GM12892 (cell line): ENCODE measurements at regions not wholly inside any gene's neighbourhood (a gene's known extent, or its start where the extent isn't known, plus 50 kb on each side); places are given as distances from the start of the nearest gene placed in this dataset.
"Not testable (repeated sequence)": the region's sequence is repeated elsewhere in the genome, so short reads cannot be mapped to it uniquely, and the experiment has no call there.

Experiments used
- DNase-seq: peaks from one replicate; pipeline ENCODE4 v3.0.0; 2011; ENCODE audit not compliant: insufficient read length
- FAIRE-seq: peaks from 2 replicates; lab custom pipeline; 2011; peaks lifted over from hg19 to GRCh38; lab: Jason Lieb, UNC
- POLR2A ChIP-seq: IDR thresholded peaks from 2 replicates; pipeline ENCODE4 v1.6.1; 2011; ENCODE audit warnings: low read depth, low read length, control low read depth
- POLR2AphosphoS5 ChIP-seq: IDR thresholded peaks from 2 replicates; pipeline ENCODE4 v1.6.1; 2011; ENCODE audit warnings: low read depth, low read length, control low read depth
- TAF1 ChIP-seq: IDR thresholded peaks from 2 replicates; pipeline ENCODE4 v1.6.1; 2011; ENCODE audit warnings: low read depth, mild to moderate bottlenecking, control low read depth, low read length, borderline replicate concordance

- TF ChIP-seq POLR2A (no peak), TAF1 (no peak), POLR2AphosphoS5 (no peak)
- FAIRE-seq, result no peak
- no peak for DNase-seq
Observed at GRCh38 chr5:12177225-12177624, 273.0 kb upstream of the CTNND2 start.

GRCh38 chr5:12175914-12176585 is 271.8 kb upstream of the CTNND2 start:
- no peak for TF ChIP-seq POLR2AphosphoS5
- TF ChIP-seq POLR2A, result no peak
- no peak for TF ChIP-seq TAF1
- FAIRE-seq (no peak), DNase-seq (no peak)

GRCh38 chr5:12174734-12175133 is 270.5 kb upstream of the CTNND2 start:
- DNase-seq (no peak), FAIRE-seq (no peak)
- TF ChIP-seq POLR2AphosphoS5 (no peak), POLR2A (no peak), TAF1 (no peak)

GRCh38 chr5:12169536-12169935 is 265.3 kb upstream of the CTNND2 start:
- DNase-seq (no peak), FAIRE-seq (no peak)
- no peak for TF ChIP-seq POLR2AphosphoS5
- no peak for TF ChIP-seq POLR2A
- TF ChIP-seq TAF1, result no peak

- TF ChIP-seq POLR2A, result no peak
- TF ChIP-seq TAF1, result no peak
- no peak for TF ChIP-seq POLR2AphosphoS5
- FAIRE-seq (no peak), DNase-seq (no peak)
Observed at GRCh38 chr5:12162863-12163262, 258.6 kb upstream of the CTNND2 start.

- FAIRE-seq (no peak), DNase-seq (no peak)
- no peak for TF ChIP-seq POLR2AphosphoS5
Observed at GRCh38 chr5:12147513-12147912, 243.3 kb upstream of the CTNND2 start.

GRCh38 chr5:12141496-12141895 is 237.2 kb upstream of the CTNND2 start:
- no peak for FAIRE-seq
- no peak for TF ChIP-seq TAF1
- no peak for TF ChIP-seq POLR2A
- TF ChIP-seq POLR2AphosphoS5, result no peak
- DNase-seq, result no peak

GRCh38 chr5:12133520-12133919 is 229.3 kb upstream of the CTNND2 start:
- no peak for FAIRE-seq

GRCh38 chr5:12131020-12131419 is 226.8 kb upstream of the CTNND2 start:
- FAIRE-seq, DNase-seq: not testable (repeated sequence)

More at GRCh38 chr5:12133520-12133919, 229.3 kb upstream of the CTNND2 start:
- no peak for DNase-seq
- TF ChIP-seq POLR2A (no peak), POLR2AphosphoS5 (no peak), TAF1 (no peak)

- FAIRE-seq, result no peak
- TF ChIP-seq TAF1 (no peak), POLR2AphosphoS5 (no peak), POLR2A (no peak)
Observed at GRCh38 chr5:12125895-12126294, 221.6 kb upstream of the CTNND2 start.

GRCh38 chr5:12119657-12120056 is 215.4 kb upstream of the CTNND2 start:
- DNase-seq (no peak), FAIRE-seq (no peak)
- TF ChIP-seq POLR2AphosphoS5, result no peak

More at GRCh38 chr5:12125895-12126294, 221.6 kb upstream of the CTNND2 start:
- no peak for DNase-seq

GRCh38 chr5:12114075-12114474 is 209.8 kb upstream of the CTNND2 start:
- FAIRE-seq, result no peak
- no peak for DNase-seq
- TF ChIP-seq TAF1 (no peak), POLR2AphosphoS5 (no peak), POLR2A (no peak)

GRCh38 chr5:12113062-12113461 is 208.8 kb upstream of the CTNND2 start:
- no peak for DNase-seq
- TF ChIP-seq POLR2AphosphoS5 (no peak), TAF1 (no peak), POLR2A (no peak)
- no peak for FAIRE-seq

- TF ChIP-seq POLR2AphosphoS5 (no peak), TAF1 (no peak), POLR2A (no peak)
- FAIRE-seq, result no peak
- DNase-seq, result no peak
Observed at GRCh38 chr5:12111261-12111660, 207.0 kb upstream of the CTNND2 start.
